LNCAP (cell line): ENCODE measurements at regions not wholly inside any gene's neighbourhood (a gene's known extent, or its start where the extent isn't known, plus 50 kb on each side); places are given as distances from the start of the nearest gene placed in this dataset.

Experiments
- CTCF ChIP-seq: fragments of 450-650 bp; IDR thresholded peaks from 2 replicates; pipeline ENCODE4 v1.5.1; 2017; ENCODE audit warnings: mild to moderate bottlenecking

- TF ChIP-seq CTCF = no peak
These were observed 201.6 kb upstream of the CMC1 start for GRCh38 chr3:28039829-28040228.

GRCh38 chr3:28042095-28042635 lies 199.3 kb upstream of the CMC1 start:
- no peak for TF ChIP-seq CTCF

GRCh38 chr3:28042707-28043106 lies 198.7 kb upstream of the CMC1 start:
- TF ChIP-seq CTCF = no peak

GRCh38 chr3:28050120-28050519 lies 191.3 kb upstream of the CMC1 start:
- no peak for TF ChIP-seq CTCF

- TF ChIP-seq CTCF = no peak
These were observed 190.5 kb upstream of the CMC1 start for GRCh38 chr3:28050885-28051284.

- TF ChIP-seq CTCF = no peak
These were observed 187.7 kb upstream of the CMC1 start for GRCh38 chr3:28053759-28054158.

GRCh38 chr3:28056806-28057205 lies 184.6 kb upstream of the CMC1 start:
- no peak for TF ChIP-seq CTCF

- TF ChIP-seq CTCF = no peak
These were observed 183.9 kb upstream of the CMC1 start for GRCh38 chr3:28057539-28057938.
